OCI-LY1 (cell line): ENCODE measurements at regions not wholly inside any gene's neighbourhood (a gene's known extent, or its start where the extent isn't known, plus 50 kb on each side); places are given as distances from the start of the nearest gene placed in this dataset.

ENCODE experiments used
- H2AFZ ChIP-seq: fragments of 200-600 bp; sonication (generic), shearing (Covaris generic); 2 replicates; pipeline ENCODE4 v1.6.0; 2014; ENCODE audit warnings: antibody characterized with exemption, mild to moderate bottlenecking, low read length
- H3F3A ChIP-seq: fragments of 200-600 bp; sonication (generic), shearing (Covaris generic); 2 replicates; pipeline ENCODE4 v1.6.0; 2014; ENCODE audit warnings: mild to moderate bottlenecking, antibody characterized with exemption, low read length, moderate library complexity; ENCODE audit not compliant: insufficient read depth
- H3K27ac ChIP-seq: fragments of 200-600 bp; sonication (generic); 2 replicates; pipeline ENCODE4 v1.5.1; 2014; ENCODE audit warnings: low read length, mixed run types, mild to moderate bottlenecking, low read depth; ENCODE audit not compliant: poor library complexity, severe bottlenecking
- H3K27me3 ChIP-seq: fragments of 200-600 bp; sonication (generic); 2 replicates; pipeline ENCODE4 v1.6.0; 2014; ENCODE audit warnings: antibody characterized with exemption, mild to moderate bottlenecking, low read length, moderate library complexity; ENCODE audit not compliant: insufficient read depth
- H3K36me3 ChIP-seq: fragments of 200-600 bp; sonication (generic); 2 replicates; pipeline ENCODE4 v1.6.1; 2014; ENCODE audit warnings: mild to moderate bottlenecking, antibody characterized with exemption, low read length, moderate library complexity, mixed read lengths; ENCODE audit not compliant: insufficient read depth
- H3K4me1 ChIP-seq: fragments of 200-600 bp; sonication (generic); 2 replicates; pipeline ENCODE4 v1.5.1; 2014; ENCODE audit warnings: mild to moderate bottlenecking, low read length, moderate library complexity; ENCODE audit not compliant: insufficient read depth, severe bottlenecking
- H3K4me2 ChIP-seq: fragments of 200-600 bp; sonication (generic), shearing (Covaris generic); 2 replicates; pipeline ENCODE4 v1.6.1; 2014; ENCODE audit warnings: low read length
- H3K4me3 ChIP-seq: fragments of 200-600 bp; sonication (generic); 2 replicates; pipeline ENCODE4 v1.5.1; 2014; ENCODE audit warnings: low read length, low read depth, mild to moderate bottlenecking, mixed read lengths; ENCODE audit not compliant: poor library complexity, severe bottlenecking
- H3K79me2 ChIP-seq: fragments of 200-600 bp; shearing (Covaris generic); 2 replicates; pipeline ENCODE4 v1.6.1; 2016; ENCODE audit warnings: mixed run types, low read length, mixed read lengths; ENCODE audit not compliant: insufficient read depth
- H3K9ac ChIP-seq: fragments of 200-600 bp; sonication (generic), shearing (Covaris generic); 2 replicates; pipeline ENCODE4 v1.6.1; 2014; ENCODE audit warnings: mild to moderate bottlenecking, low read length, mixed read lengths
- H3K9me2 ChIP-seq: fragments of 200-600 bp; sonication (generic), shearing (Covaris generic); 2 replicates; pipeline ENCODE4 v1.6.1; 2014; ENCODE audit warnings: low read depth, mild to moderate bottlenecking, low read length, mixed read lengths
- H3K9me3 ChIP-seq: fragments of 200-600 bp; shearing (Covaris generic); 2 replicates; pipeline ENCODE4 v1.6.1; 2014; ENCODE audit warnings: low read length, mixed read lengths
- H4K20me1 ChIP-seq: fragments of 200-600 bp; sonication (generic), shearing (Covaris generic); 2 replicates; pipeline ENCODE4 v1.6.0; 2016; ENCODE audit warnings: mild to moderate bottlenecking, low read length; ENCODE audit not compliant: insufficient read depth
- CTCF ChIP-seq: fragments of 200-600 bp; sonication (generic), shearing (Covaris generic); IDR thresholded peaks from 2 replicates; pipeline ENCODE4 v1.5.1; 2017; ENCODE audit warnings: mild to moderate bottlenecking, antibody characterized with exemption, low read length, moderate library complexity, mixed read lengths
- EZH2 ChIP-seq: fragments of 200-600 bp; sonication (generic), shearing (Covaris generic); IDR thresholded peaks from 2 replicates; pipeline ENCODE4 v1.8.0; 2017; ENCODE audit warnings: borderline replicate concordance, mixed run types, mild to moderate bottlenecking, antibody characterized with exemption, low read length, moderate library complexity, mixed read lengths

GRCh38 chr18:77679869-77680268 is 430.2 kb downstream of the GALR1 start:
- TF ChIP-seq CTCF (no peak), EZH2 (no peak)
- Histone ChIP-seq H3K9me2 (no peaks in the 10 kb centered on the region), H3K36me3 (no peaks in the 10 kb centered on the region), H4K20me1 (no peaks in the 10 kb centered on the region), H3F3A (no peaks in the 10 kb centered on the region), H3K4me2 (no peak overlapping the region), H3K4me3 (no peak overlapping the region), H2AFZ (no peak overlapping the region), H3K27ac (no peak overlapping the region), H3K79me2 (no peaks in the 10 kb centered on the region), H3K27me3 (no peaks in the 10 kb centered on the region; the same call in 1 of the 2 replicates), H3K9me3 (no peaks in the 10 kb centered on the region), H3K9ac (no peak overlapping the region), H3K4me1 (no peaks in the 10 kb centered on the region)

- Histone ChIP-seq H3K4me3 (no peak overlapping the region), H3K9ac (no peak overlapping the region), H4K20me1 (no peaks in the 10 kb centered on the region), H3K9me3 (no peaks in the 10 kb centered on the region), H3K4me2 (no peak overlapping the region), H2AFZ (no peak overlapping the region), H3K36me3 (no peaks in the 10 kb centered on the region), H3K4me1 (no peaks in the 10 kb centered on the region), H3K27me3 (no peaks in the 10 kb centered on the region), H3F3A (no peaks in the 10 kb centered on the region), H3K9me2 (no peaks in the 10 kb centered on the region), H3K79me2 (no peaks in the 10 kb centered on the region), H3K27ac (no peak overlapping the region)
- TF ChIP-seq EZH2 (no peak), CTCF (no peak)
These were observed 450.4 kb downstream of the GALR1 start for GRCh38 chr18:77700051-77700450.

GRCh38 chr18:77701977-77702376 is 452.3 kb downstream of the GALR1 start:
- Histone ChIP-seq H3K27ac (no peak overlapping the region), H3F3A (no peaks in the 10 kb centered on the region), H4K20me1 (no peaks in the 10 kb centered on the region)

More at GRCh38 chr18:77701977-77702376, 452.3 kb downstream of the GALR1 start:
- H3K79me2 ChIP-seq, result no peaks in the 10 kb centered on the region
- H3K9ac ChIP-seq, result no peak overlapping the region
- 0 out of 2 replicates have a peak, but pooled peaks cover 6% of the 10 kb centered on the region for H3K27me3 ChIP-seq
- H3K4me3 ChIP-seq, result no peak overlapping the region
- H3K4me1 ChIP-seq, result no peaks in the 10 kb centered on the region
- no peaks in the 10 kb centered on the region for H3K9me3 ChIP-seq
- TF ChIP-seq EZH2, result no peak
- no peak for TF ChIP-seq CTCF
- no peak overlapping the region for H3K4me2 ChIP-seq
- no peaks in the 10 kb centered on the region for H3K36me3 ChIP-seq
- no peaks in the 10 kb centered on the region for H3K9me2 ChIP-seq
- no peak overlapping the region for H2AFZ ChIP-seq
